ENCODE measurements at regions not wholly inside any gene's neighbourhood (a gene's known extent, or its start where the extent isn't known, plus 50 kb on each side); places are given as distances from the start of the nearest gene placed in this dataset.

DNA sequence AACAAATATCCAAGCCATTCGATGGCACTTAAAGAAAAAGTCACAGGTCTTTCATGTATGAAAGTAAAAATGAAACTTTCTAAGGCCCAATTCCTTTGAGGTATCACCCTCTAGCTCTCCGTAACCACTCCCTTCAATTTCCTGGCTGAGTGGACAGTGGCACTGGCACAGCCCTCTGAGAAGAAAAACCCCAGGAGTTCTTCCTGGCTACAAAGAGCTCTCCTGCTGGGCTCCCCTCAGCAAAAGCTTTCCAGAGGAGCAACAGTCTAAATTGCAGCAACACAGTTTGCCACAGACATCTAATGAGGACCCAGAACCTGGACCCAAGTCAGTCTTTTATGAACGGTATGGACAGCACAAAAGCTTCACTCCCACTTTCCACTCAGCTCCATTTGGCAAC is 71.8 kb downstream of the FUNDC1 start:
- TF ChIP-seq, protein P1, sequence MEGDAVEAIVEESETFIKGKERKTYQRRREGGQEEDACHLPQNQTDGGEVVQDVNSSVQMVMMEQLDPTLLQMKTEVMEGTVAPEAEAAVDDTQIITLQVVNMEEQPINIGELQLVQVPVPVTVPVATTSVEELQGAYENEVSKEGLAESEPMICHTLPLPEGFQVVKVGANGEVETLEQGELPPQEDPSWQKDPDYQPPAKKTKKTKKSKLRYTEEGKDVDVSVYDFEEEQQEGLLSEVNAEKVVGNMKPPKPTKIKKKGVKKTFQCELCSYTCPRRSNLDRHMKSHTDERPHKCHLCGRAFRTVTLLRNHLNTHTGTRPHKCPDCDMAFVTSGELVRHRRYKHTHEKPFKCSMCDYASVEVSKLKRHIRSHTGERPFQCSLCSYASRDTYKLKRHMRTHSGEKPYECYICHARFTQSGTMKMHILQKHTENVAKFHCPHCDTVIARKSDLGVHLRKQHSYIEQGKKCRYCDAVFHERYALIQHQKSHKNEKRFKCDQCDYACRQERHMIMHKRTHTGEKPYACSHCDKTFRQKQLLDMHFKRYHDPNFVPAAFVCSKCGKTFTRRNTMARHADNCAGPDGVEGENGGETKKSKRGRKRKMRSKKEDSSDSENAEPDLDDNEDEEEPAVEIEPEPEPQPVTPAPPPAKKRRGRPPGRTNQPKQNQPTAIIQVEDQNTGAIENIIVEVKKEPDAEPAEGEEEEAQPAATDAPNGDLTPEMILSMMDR (IDR thresholded peaks at IDR 0.05; ENCODE audit: poor library complexity, severe bottlenecking) = no peak
- no peak for DNase-seq (ENCODE audit: low spot score)
- Histone ChIP-seq H3K27me3 (ENCODE audit: insufficient read depth, poor library complexity, severe bottlenecking) (no peaks in the 10 kb centered on the region), H3K9me3 (ENCODE audit: severe bottlenecking) (no peaks in the 10 kb centered on the region), H3K4me3 (ENCODE audit: severe bottlenecking) (no peak overlapping the region), H3K36me3 (ENCODE audit: low read depth) (no peaks in the 10 kb centered on the region), H3K27ac (ENCODE audit: poor library complexity, severe bottlenecking) (no peak overlapping the region), H3K4me1 (ENCODE audit: insufficient read depth, poor library complexity, severe bottlenecking) (no peaks in the 10 kb centered on the region)
- no peak for ATAC-seq (ENCODE audit: low read depth)

DNA sequence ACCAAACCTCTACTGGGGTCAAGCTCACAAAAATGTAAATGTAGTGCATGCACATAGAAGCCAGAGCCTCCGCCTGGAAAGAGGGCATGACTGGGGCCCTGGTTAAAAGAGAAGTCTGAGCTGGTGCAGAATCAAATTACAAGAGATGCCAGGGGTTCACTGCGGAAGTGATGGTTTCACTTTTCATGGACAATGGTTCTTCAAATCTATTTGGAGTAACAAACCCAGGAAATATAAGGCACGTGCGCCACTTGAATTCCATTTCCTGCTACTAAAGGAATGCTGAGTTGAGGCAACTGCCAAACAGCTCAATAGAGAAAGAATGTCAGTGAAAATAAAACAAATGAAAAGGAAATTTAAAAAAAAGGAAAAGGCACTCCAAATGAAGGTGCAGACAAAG is 79.8 kb downstream of the FUNDC1 start:
- Histone ChIP-seq H3K4me1 (ENCODE audit: insufficient read depth, poor library complexity, severe bottlenecking) (no peaks in the 10 kb centered on the region), H3K4me3 (ENCODE audit: severe bottlenecking) (no peak overlapping the region), H3K27ac (ENCODE audit: poor library complexity, severe bottlenecking) (no peak overlapping the region), H3K9me3 (ENCODE audit: severe bottlenecking) (no peaks in the 10 kb centered on the region), H3K36me3 (ENCODE audit: low read depth) (no peaks in the 10 kb centered on the region), H3K27me3 (ENCODE audit: insufficient read depth, poor library complexity, severe bottlenecking) (no peaks in the 10 kb centered on the region)
- ATAC-seq (ENCODE audit: low read depth) (no peak), DNase-seq (ENCODE audit: low spot score) (no peak)
- TF ChIP-seq, protein P1 (IDR thresholded peaks at IDR 0.05; ENCODE audit: poor library complexity, severe bottlenecking) = no peak

DNA sequence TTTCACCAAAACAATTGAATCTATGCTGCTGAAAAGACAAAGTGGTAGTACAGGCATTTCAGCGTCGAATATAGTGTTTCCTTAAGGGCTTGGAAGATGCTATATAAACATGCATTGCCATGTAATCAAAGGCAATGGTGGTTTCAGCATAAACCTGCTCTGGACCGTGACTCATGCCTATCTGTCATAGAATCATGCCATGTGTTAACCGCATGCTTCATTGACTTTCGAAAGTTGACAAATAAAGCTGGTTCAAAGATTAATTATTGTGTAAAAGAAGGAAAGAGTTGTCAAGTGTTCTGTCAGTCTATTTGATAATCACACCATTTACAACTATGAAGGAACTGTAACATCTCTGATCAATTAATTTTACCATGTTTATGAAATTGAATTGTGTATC is 83.2 kb downstream of the FUNDC1 start:
- TF ChIP-seq, protein P1 (IDR thresholded peaks at IDR 0.05; ENCODE audit: poor library complexity, severe bottlenecking) = no peak
- Histone ChIP-seq H3K36me3 (ENCODE audit: low read depth) (no peaks in the 10 kb centered on the region), H3K27me3 (ENCODE audit: insufficient read depth, poor library complexity, severe bottlenecking) (no peaks in the 10 kb centered on the region), H3K27ac (ENCODE audit: poor library complexity, severe bottlenecking) (no peak overlapping the region), H3K4me3 (ENCODE audit: severe bottlenecking) (no peak overlapping the region), H3K4me1 (ENCODE audit: insufficient read depth, poor library complexity, severe bottlenecking) (no peaks in the 10 kb centered on the region), H3K9me3 (ENCODE audit: severe bottlenecking) (no peaks in the 10 kb centered on the region)
- DNase-seq (ENCODE audit: low spot score) (no peak), ATAC-seq (ENCODE audit: low read depth) (peak; percentile 40; the same call in 1 of the 3 replicates)

DNA sequence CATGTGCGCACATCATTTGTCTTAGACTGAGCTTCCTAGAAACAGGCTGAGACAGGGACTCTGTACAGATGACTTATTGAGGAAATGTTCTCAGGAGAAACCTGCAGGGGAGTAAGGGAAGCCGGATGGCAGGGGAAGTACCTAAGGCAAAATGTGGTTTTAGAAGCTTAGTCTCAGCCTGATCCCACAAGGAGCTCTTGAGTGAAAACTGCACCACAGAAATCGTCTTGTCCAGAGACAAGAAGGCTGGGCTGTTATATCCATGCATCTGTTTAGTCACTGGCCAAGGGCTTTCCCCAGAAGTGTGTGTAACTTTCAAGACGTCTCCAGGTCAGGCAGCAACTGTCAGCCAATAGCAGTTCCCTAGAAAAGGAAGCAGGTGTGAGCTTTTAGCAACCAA is 86.0 kb downstream of the FUNDC1 start:
- Histone ChIP-seq H3K9me3 (ENCODE audit: severe bottlenecking) (no peaks in the 10 kb centered on the region), H3K36me3 (ENCODE audit: low read depth) (no peaks in the 10 kb centered on the region), H3K27me3 (ENCODE audit: insufficient read depth, poor library complexity, severe bottlenecking) (no peaks in the 10 kb centered on the region), H3K4me3 (ENCODE audit: severe bottlenecking) (no peak overlapping the region), H3K27ac (ENCODE audit: poor library complexity, severe bottlenecking) (no peak overlapping the region), H3K4me1 (ENCODE audit: insufficient read depth, poor library complexity, severe bottlenecking) (no peaks in the 10 kb centered on the region)
- DNase-seq (ENCODE audit: low spot score) = no peak
- TF ChIP-seq, protein P1 (IDR thresholded peaks at IDR 0.05; ENCODE audit: poor library complexity, severe bottlenecking) = no peak
- no peak for ATAC-seq (ENCODE audit: low read depth)

DNA sequence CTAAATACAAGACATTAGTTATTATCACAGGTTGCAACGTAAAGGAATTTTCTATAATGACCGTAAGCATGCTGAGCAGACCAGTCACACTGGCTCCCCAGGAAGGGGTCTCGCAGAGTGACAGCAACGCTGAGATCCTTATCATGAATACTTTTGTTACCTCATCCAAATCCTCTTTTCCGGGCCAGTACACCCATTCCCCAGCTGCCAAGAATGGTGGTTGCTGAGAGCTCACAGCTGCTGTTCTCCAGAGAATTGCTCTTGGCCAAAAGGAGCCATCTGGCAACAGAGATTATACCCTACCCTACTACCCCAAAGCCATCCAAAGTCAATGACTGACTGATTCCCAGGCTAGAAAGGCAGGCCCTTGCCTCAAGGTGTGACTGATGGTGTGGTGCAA is 91.6 kb downstream of the FUNDC1 start:
- Histone ChIP-seq H3K4me1 (ENCODE audit: insufficient read depth, poor library complexity, severe bottlenecking) (peaks cover 7% of the 10 kb centered on the region), H3K36me3 (ENCODE audit: low read depth) (no peaks in the 10 kb centered on the region), H3K4me3 (ENCODE audit: severe bottlenecking) (no peak overlapping the region), H3K9me3 (ENCODE audit: severe bottlenecking) (no peaks in the 10 kb centered on the region), H3K27me3 (ENCODE audit: insufficient read depth, poor library complexity, severe bottlenecking) (no peaks in the 10 kb centered on the region), H3K27ac (ENCODE audit: poor library complexity, severe bottlenecking) (no peak overlapping the region)
- ATAC-seq (ENCODE audit: low read depth) = no peak
- DNase-seq (ENCODE audit: low spot score) = no peak
- TF ChIP-seq, protein P1 (IDR thresholded peaks at IDR 0.05; ENCODE audit: poor library complexity, severe bottlenecking) = no peak

Measured in RWPE2 (cell line).